GM12892 (cell line): ENCODE measurements at regions not wholly inside any gene's neighbourhood (a gene's known extent, or its start where the extent isn't known, plus 50 kb on each side); places are given as distances from the start of the nearest gene placed in this dataset.

Source experiments
- POLR2A ChIP-seq: IDR thresholded peaks from 2 replicates; pipeline ENCODE4 v1.6.1; 2011; ENCODE audit warnings: low read depth, low read length, control low read depth
- TAF1 ChIP-seq: IDR thresholded peaks from 2 replicates; pipeline ENCODE4 v1.6.1; 2011; ENCODE audit warnings: low read depth, mild to moderate bottlenecking, control low read depth, low read length, borderline replicate concordance

DNA sequence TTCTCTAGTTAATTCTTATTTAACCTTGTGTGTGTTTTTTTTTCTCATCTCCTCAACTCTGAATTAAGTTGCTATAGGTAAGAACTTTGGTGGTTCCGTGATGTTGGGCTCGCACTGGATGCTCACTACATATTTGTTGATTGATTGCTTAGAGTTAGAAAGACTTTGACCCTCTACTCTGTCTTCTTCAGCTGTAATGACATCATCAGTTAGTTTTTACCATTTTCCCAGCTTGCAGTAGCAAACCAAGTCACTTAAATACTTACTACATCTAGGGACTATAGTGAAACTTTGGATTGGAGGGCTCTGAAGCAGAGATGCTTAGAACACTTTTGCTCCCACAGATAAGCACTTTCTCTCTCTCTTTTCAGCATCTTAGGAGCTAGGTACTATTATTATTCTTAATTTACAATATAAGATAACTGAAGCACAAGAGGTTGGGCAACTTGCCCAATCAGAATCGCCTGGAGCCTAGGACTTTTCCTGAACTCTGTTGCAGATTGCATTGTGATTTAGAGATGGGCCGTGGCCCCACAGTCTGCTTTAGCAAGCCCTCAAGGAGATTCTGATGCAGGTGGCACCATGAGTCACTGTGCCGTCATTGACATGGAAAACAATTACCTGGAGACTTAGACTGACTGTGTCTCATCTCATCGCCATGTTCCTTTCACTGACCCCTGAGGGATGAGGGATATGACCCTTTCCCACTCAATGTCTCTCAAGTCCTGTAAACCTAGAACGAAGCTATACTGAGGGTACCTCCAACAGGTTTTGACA is 471.9 kb upstream of the PODXL start:
- no peak for TF ChIP-seq POLR2A
- no peak for TF ChIP-seq TAF1
